ENCODE measurements at regions not wholly inside any gene's neighbourhood (a gene's known extent, or its start where the extent isn't known, plus 50 kb on each side); places are given as distances from the start of the nearest gene placed in this dataset.

DNA sequence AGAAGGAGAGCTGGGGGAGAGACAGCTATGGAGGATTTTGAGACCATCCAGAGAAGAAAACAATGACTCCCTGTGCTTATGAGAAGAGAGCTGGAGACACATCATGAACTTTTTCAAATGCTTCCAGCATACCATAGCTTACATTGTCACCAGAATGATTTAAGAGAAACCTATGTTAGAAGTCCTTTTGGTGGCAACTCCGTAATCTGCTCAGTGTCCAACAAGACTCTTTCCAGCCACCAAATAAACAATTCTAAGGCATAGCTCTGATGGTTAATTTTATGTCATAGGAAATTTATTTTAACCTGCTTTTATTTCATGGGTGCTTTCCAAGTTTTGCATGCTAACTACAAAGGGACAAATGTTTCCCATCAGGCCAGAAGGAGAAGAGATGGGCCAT, 200.3 kb upstream of the MCTP2 start:
- H3K4me1 ChIP-seq (ENCODE audit: control insufficient read depth in 1 of 2, low read depth in 2 of 2) = no peaks in the 10 kb centered on the region

GRCh38 chr15:94029495-94029894, 201.9 kb upstream of the MCTP2 start:
- H3K4me1 ChIP-seq (ENCODE audit: control insufficient read depth in 1 of 2, low read depth in 2 of 2) = no peaks in the 10 kb centered on the region
- TF ChIP-seq CTCF (IDR thresholded peaks at IDR 0.05) = no peak
- no peaks in the 10 kb centered on the region for H3K36me3 ChIP-seq
- DNase-seq (ENCODE audit: low spot score) (no peak), ATAC-seq (ENCODE audit: insufficient number of reproducible peaks, low FRiP score, low read depth) (no peak)
- H3K27me3 ChIP-seq (replicated peaks; ENCODE audit: insufficient read depth) = no peaks in the 10 kb centered on the region
- no peak overlapping the region for H3K4me3 ChIP-seq
- no peaks in the 10 kb centered on the region for H3K9me3 ChIP-seq
- no peak overlapping the region for H3K27ac ChIP-seq

More for the DNA sequence above, 200.3 kb upstream of the MCTP2 start:
- no peak for ATAC-seq (ENCODE audit: insufficient number of reproducible peaks, low FRiP score, low read depth)
- no peak for DNase-seq (ENCODE audit: low spot score)
- Histone ChIP-seq H3K27me3 (replicated peaks; ENCODE audit: insufficient read depth) (no peaks in the 10 kb centered on the region), H3K36me3 (no peaks in the 10 kb centered on the region), H3K9me3 (no peaks in the 10 kb centered on the region), H3K4me3 (no peak overlapping the region), H3K27ac (no peak overlapping the region)
- TF ChIP-seq CTCF (IDR thresholded peaks at IDR 0.05) = no peak

DNA sequence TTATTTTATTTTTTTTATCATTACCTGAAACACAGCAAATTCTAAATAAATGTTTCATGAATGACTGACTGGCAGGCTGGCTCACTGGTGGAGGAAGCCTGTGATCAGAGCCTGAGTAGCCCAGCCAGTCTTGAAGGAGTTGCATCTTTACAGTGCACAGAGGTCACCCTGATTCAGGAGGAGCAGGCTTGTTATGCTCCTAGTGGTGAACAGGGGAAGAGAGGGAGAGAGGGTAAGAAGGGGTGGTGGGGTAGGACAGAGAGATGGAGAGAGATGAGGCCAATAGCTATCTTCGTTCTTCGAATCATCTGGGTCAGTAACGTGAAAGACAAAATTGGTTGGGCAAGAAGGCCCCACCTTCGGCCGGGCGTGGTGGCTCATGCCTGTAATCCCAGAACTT, 202.6 kb upstream of the MCTP2 start:
- no peak for TF ChIP-seq CTCF (IDR thresholded peaks at IDR 0.05)
- no peak overlapping the region for H3K4me3 ChIP-seq
- ATAC-seq (ENCODE audit: insufficient number of reproducible peaks, low FRiP score, low read depth) (no peak), DNase-seq (ENCODE audit: low spot score) (no peak)
- no peaks in the 10 kb centered on the region for H3K4me1 ChIP-seq (ENCODE audit: control insufficient read depth in 1 of 2, low read depth in 2 of 2)
- H3K27ac ChIP-seq = no peak overlapping the region
- no peaks in the 10 kb centered on the region for H3K36me3 ChIP-seq
- H3K27me3 ChIP-seq (replicated peaks; ENCODE audit: insufficient read depth) = no peaks in the 10 kb centered on the region
- no peaks in the 10 kb centered on the region for H3K9me3 ChIP-seq

- ATAC-seq (ENCODE audit: insufficient number of reproducible peaks, low FRiP score, low read depth) = no peak
- H3K4me1 ChIP-seq (ENCODE audit: control insufficient read depth in 1 of 2, low read depth in 2 of 2) = no peaks in the 10 kb centered on the region
- no peak for TF ChIP-seq CTCF (IDR thresholded peaks at IDR 0.05)
- no peaks in the 10 kb centered on the region for H3K27me3 ChIP-seq (replicated peaks; ENCODE audit: insufficient read depth)
- DNase-seq (ENCODE audit: low spot score) = no peak
- no peaks in the 10 kb centered on the region for H3K36me3 ChIP-seq
- no peak overlapping the region for H3K4me3 ChIP-seq
- no peak overlapping the region for H3K27ac ChIP-seq
- H3K9me3 ChIP-seq = no peaks in the 10 kb centered on the region
These were observed 203.2 kb upstream of the MCTP2 start for GRCh38 chr15:94028121-94028520.

GRCh38 chr15:94027581-94027980, 203.8 kb upstream of the MCTP2 start:
- no peak for ATAC-seq (ENCODE audit: insufficient number of reproducible peaks, low FRiP score, low read depth)
- Histone ChIP-seq H3K4me1 (ENCODE audit: control insufficient read depth in 1 of 2, low read depth in 2 of 2) (no peaks in the 10 kb centered on the region), H3K9me3 (no peaks in the 10 kb centered on the region), H3K27ac (no peak overlapping the region), H3K36me3 (no peaks in the 10 kb centered on the region), H3K4me3 (no peak overlapping the region), H3K27me3 (replicated peaks; ENCODE audit: insufficient read depth) (no peaks in the 10 kb centered on the region)
- DNase-seq (ENCODE audit: low spot score) = no peak
- TF ChIP-seq CTCF (IDR thresholded peaks at IDR 0.05) = no peak
